ENCODE measurements at regions not wholly inside any gene's neighbourhood (a gene's known extent, or its start where the extent isn't known, plus 50 kb on each side); places are given as distances from the start of the nearest gene placed in this dataset.

GRCh38 chr7:65820287-65820950, 52.5 kb upstream of the VKORC1L1 start:
- Histone ChIP-seq H3K4me3 (ENCODE audit: low read depth in 2 of 2, low read length in 1 of 2) (no peak overlapping the region), H4K20me1 (ENCODE audit: insufficient read depth) (no peaks in the 10 kb centered on the region), H2AFZ (ENCODE audit: low read depth) (no peak overlapping the region), H3K79me2 (ENCODE audit: insufficient read depth) (no peaks in the 10 kb centered on the region), H3K36me3 (replicated peaks in 1 of 2; ENCODE audit: control insufficient read depth in 1 of 2, insufficient read depth in 2 of 2, low read length in 1 of 2) (peaks cover 2 to 21% of the 10 kb centered on the region in 2 experiments), H3K9ac (no peak overlapping the region), H3K9me2 (no peaks in the 10 kb centered on the region), H3K4me2 (no peak overlapping the region), H3K4me1 (ENCODE audit: control insufficient read depth in 1 of 2, insufficient read depth in 2 of 2, low read depth in 1 of 2, low read length in 1 of 2) (no peaks in the 10 kb centered on the region), H3K9me3 (no peaks in the 10 kb centered on the region), H3K27ac (ENCODE audit: low read depth in 2 of 2, low read length in 1 of 2) (no peak overlapping the region), H3F3A (replicated peaks; ENCODE audit: insufficient read depth) (peaks cover 1% of the 10 kb centered on the region), H3K27me3 (ENCODE audit: insufficient read depth) (no peaks in the 10 kb centered on the region)
- ChIA-PET CTCF (interaction anchor here (1.0 kb wide), 1 partner anchor 18 kb away, joined by 3 read pairs; no protein-coding TSS in a partner anchor), POLR2A (no interaction called here)
- TF ChIP-seq RAD21 (IDR thresholded peaks at IDR 0.05; ENCODE audit: low read length) (peak; percentile 28; the same call in 1 of the 2 replicates), REST (IDR thresholded peaks at IDR 0.05; ENCODE audit: low read depth, low read length) (peak; percentile 88), NRF1 (IDR thresholded peaks at IDR 0.05; ENCODE audit: low read depth, low read length) (no peak)
- whole genome bisulfite sequencing (ENCODE audit: low lambda C conversion rate): 69% methylated on average over 4 of the region's 4 CpGs
- no peak for DNase-seq

Small RNAs in the stretch of these regions (small RNA-seq; reads per million reads assigned to genes)
- 0 reads per million in 7 experiments for gene AC114501.1
- 0 reads per million in 7 experiments for gene RNU6-912P
- 0 reads per million in 7 experiments for gene SNORA15B-2
- 0 to 0.98 (median 0) reads per million in 7 experiments for gene SNORA22

Data from SK-N-SH (cell line).